GM19043 (cell line): ENCODE measurements at regions not wholly inside any gene's neighbourhood (a gene's known extent, or its start where the extent isn't known, plus 50 kb on each side); places are given as distances from the start of the nearest gene placed in this dataset.
A peak's percentile ranks its signal among the peaks of the same experiment; 100 is the strongest.
"Not testable (repeated sequence)": the region's sequence is repeated elsewhere in the genome, so short reads cannot be mapped to it uniquely, and the experiment has no call there.

Experiments
- ATAC-seq: cut with Tn5 transposase; IDR thresholded peaks from one replicate; pipeline ENCODE4 v1.9.1; 2021; ENCODE audit warnings: low read depth; ENCODE audit not compliant: unreplicated experiment

DNA sequence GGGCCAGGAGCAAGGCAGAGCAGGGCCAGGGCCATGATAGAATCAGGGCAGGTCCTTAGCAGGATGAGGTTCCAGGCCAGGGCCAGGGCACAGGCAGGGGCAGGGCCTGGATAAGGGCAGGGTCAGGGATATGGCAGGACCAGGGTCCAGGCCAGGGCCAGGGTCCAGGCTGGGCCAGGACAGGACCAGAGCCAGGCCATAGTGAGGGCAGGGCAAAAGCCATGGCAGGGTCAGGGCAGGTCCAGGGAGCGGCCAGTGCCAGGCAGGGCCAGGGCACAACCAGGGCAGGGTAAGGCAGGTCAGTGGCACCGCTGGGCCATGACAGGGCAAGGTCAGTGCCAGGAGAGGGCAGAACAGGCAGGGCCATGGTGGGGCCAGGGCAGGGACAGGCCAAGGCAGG is 152.2 kb downstream of the LIPI start:
- no peak for ATAC-seq

DNA sequence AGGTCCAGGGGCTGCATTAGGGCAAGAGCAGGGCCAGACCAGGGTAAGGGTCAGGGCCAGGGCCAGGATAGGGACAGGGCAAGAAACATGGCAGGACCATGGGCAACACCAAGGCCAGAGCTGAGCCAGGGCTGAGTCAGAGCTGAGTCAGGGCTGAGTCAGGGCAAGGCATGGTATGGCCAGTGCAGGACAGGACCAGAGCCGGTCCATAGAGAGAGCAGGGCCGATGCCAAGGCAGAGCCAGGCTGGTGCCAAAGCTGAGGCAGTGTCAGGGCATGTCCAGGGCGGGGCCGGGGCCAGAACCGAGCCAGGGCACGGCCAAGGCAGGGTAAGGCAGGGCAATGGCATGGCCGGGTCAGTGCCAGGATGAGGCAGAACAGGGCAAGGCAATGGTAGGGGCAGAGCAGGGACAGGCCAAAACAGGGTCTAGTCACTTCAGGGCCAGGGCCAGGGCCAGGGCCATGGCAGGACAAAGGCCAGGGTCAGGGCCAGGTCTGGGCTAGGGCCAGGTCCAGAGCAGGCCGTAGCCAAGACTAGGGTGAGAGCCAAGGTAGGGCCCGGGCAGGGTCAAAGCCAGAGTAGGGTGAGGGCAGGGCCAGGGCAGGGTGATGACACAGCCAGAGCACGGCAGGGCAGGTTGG is 152.8 kb downstream of the LIPI start:
- ATAC-seq, result not testable (repeated sequence)

DNA sequence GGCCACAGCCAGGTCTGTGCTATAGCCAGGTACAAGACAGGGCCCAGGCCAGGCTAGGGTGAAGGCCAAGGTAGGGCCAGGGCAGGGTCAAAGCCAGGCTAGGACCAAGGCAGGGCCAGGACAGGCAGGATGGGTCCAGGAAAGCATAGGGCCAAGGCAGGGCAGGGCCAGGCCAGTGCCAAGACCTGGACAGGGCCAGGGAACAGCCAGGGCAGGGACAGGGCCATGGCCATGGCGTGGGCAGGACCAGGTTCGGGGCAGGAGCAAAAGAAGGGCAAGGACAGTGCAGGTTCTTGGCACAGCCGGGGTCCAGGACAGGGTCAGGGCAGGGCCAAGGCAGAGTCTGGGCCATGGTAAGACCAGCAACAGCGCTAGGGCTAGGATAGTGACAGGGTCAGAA is 153.4 kb downstream of the LIPI start:
- no peak for ATAC-seq

DNA sequence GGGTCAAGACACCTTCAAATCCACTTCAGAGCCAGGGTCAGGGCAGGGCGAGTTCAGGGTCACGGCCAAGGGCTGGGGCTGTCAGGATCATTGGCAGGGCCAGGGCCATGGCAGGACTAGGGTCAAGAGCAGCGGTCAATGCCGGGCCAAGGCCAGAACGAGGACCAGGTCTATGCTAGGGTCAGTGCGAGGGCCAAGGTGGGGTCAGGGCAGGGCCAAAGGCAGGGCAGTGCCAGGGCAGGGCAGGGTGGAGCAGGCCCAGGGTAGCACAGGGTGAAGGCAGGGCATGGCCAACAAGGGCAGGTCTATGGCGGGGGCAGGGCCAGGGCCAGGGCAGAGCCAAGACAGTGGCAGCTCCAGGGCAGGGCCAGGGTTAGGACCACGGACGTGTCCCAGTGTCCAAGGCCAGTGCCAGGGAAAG is 154.0 kb downstream of the LIPI start:
- no peak for ATAC-seq

DNA sequence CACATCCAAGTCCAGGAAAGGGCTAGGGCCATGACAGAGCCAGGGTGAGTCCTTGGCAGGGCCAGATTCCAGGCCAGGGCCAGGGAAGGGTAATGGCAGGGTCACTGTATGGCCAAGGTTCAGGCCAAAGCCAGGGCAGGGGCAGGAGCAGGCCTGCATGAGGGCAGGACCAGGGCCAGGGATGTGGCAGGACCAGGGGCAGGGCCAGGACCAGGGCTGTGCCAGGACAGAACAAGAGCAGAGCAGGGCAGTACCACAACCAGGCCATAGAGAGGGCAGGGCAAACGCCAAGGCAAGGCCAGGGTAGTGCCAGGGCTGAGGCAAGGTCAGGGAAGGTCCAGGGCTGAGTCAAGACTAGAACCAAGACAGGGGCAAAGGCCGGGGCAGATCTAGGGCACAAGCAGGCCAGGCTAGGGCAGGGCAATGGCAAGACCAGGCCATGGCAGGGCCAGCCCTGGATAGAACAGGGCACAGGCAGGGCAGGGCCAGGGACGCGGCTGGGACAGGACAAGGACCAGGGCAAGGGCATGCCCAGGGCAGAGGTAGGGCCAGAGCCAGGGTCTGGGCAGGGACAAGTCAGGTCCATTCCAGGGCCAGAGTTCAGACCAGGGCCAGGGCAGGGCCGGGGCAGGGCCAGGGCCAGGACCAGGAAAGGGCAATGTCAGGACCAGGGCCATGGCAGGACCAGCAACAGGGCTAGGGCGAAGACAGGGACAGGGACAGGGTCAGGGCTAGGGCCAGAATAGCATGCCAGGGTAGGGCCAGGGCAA is 154.8 kb downstream of the LIPI start:
- ATAC-seq, result not testable (repeated sequence)

DNA sequence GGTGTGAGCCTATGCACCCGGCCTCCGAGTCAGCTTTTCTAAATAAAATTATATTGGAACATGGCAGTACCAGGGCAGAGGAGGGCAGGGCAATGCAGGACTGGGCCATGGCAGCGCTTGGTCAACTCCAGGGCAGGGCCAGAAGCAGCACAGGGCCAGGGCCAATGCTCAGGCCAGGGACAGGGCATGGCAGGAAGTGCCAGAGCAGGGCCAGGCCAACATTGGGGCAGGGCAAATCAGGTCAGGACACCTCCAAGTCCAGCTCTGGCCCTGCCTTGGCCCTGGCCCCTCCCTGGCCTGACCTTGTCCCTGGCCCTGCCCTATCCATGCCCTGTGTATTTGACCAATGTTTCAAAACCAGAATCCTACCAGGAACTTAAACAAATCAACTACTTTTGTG is 156.1 kb downstream of the LIPI start:
- ATAC-seq, result no peak

DNA sequence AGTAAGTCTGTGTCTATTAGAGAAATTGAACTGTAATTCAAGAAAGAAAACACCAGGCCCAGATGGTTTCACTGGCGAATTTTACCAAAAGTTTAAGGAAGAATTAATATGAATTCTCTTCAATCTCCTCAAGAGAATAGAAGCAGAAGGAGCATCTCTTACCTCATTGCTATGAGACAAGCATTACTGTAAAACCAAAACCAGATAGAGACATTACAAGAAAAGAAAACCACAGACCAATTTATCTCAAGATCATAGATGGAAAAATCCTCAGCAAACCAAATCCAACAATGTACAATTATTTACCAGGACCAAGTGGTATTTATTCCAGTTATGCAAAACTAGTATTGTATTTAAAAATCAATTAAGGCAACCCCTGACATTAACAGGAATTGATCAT is 160.6 kb downstream of the LIPI start:
- no peak for ATAC-seq

DNA sequence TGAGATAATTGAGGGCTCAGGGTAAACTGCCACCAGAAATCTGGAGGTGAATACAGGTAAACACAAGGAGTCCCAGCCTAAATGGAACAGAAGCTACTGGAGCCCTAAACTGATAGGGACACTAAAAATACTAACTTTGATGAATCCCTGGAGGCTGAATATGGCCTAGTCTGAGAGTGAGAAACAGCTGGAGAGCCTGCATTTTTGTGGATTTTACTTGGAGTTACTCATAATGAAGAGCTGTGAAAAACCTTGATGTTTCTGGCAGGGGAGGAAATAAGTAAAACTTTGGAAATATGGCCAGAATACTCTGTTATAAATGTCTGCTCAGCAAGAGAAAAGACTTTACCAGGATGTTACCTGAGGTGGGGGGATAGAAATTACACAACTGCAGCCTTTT is 164.4 kb downstream of the LIPI start:
- ATAC-seq, result no peak

DNA sequence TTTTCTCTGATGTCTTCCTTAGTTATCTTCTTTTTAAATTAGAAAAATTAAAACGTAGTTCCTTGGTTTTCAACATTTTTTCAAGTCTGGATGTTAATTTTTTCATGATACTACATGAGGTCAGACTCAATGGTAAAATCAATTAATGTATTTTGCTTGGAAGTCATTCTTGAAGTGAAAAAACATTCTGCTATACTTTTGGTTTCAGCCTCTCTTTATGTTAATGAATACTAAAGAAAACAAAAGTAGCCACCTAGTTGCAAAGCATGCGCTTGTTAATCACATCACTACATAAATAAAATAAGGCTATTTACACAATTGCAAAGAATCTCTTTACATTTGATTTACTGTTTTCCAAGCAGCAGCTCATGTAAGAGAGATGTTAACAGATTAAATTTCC is 170.4 kb downstream of the LIPI start:
- ATAC-seq, result no peak

DNA sequence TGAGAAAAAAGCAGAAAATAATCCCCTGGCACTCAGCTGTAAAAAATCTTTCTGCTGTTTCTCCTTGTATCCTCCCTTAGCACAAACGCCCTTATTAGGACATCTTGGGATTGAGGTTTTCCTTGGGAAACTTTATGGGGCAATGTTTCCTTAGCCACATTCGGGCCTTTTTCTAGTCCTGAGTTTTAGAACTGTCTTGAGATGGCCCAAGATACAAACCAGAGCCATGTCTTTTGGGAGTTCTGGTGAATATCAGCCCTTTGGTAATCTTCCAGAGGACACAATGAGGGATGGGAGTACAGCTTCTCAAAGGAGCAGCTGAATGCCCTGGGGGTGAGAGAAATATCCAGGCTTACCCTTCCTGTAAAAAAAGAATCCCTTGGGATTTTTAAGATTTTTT is 182.1 kb downstream of the LIPI start:
- ATAC-seq, result not testable (repeated sequence)

DNA sequence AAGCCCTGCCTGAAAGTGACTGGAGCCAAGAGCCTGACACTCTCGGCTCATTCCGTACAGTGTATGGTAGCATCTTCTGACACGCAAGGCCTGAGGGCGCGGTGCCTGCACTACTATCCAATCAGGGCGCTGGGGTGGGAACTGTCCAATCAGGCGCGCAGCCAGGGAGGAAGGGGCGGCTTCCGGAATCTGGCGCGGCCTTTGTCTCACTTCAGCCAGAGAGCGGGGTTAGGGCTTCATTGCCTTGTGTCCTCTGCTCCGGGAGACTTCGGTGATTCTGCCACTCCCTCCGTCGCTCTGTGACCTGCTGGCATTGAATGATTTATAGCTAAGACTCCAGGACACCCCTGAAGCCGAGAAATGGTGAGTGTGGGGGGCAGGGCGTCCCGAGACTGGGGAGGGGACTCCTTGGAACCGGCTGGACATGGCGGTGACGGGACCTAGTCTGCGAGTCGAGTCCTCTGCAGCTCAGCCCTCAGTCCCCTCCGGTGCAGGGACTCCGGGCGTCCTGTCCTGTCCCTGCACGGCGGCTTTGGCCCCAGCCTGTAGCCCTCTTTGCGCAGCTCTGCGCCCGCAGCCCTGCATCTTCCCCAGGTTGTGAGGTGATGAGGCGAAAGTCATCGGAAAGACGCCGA is 183.4 kb downstream of the LIPI start:
- peak; percentile 100 for ATAC-seq

DNA sequence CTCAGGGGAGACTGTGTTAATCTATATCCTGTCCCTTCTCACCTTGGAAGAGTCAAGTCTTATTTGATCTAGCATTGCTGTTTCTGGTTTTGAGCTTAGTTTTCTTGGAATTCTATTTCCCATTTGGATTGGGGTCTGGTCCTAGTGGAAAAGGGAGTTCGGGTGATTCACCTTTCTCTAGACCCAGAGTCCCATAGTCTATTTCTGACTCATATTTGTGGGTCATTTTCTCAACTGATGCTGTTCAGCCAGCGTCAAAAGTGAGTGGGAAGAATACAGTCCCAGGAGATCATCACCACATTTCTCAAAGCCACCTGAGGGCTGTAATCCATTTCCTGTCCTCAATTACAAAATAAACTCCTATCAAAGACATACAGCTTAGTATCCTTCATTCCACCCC is 190.6 kb downstream of the LIPI start:
- not testable (repeated sequence) for ATAC-seq

DNA sequence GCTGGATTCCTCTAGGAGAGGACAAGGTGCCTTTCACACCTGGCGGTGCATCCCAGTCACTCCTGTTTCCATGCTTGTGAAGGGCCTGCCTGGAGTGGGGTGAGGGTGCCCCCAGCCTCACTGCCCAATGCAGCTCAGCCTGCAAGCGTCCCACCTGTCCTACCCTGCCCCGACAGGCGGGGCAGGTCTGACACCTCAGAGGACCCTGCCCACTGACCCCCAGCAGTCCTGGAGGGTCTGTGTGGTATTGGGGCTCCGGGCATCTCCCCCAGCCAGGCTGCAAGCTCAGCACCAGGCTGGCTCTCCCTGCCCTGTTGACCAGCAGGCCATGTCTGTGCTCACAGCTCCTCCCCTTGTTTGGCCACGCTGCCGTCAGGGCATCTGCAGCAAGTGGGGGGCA is 194.9 kb downstream of the LIPI start:
- not testable (repeated sequence) for ATAC-seq

DNA sequence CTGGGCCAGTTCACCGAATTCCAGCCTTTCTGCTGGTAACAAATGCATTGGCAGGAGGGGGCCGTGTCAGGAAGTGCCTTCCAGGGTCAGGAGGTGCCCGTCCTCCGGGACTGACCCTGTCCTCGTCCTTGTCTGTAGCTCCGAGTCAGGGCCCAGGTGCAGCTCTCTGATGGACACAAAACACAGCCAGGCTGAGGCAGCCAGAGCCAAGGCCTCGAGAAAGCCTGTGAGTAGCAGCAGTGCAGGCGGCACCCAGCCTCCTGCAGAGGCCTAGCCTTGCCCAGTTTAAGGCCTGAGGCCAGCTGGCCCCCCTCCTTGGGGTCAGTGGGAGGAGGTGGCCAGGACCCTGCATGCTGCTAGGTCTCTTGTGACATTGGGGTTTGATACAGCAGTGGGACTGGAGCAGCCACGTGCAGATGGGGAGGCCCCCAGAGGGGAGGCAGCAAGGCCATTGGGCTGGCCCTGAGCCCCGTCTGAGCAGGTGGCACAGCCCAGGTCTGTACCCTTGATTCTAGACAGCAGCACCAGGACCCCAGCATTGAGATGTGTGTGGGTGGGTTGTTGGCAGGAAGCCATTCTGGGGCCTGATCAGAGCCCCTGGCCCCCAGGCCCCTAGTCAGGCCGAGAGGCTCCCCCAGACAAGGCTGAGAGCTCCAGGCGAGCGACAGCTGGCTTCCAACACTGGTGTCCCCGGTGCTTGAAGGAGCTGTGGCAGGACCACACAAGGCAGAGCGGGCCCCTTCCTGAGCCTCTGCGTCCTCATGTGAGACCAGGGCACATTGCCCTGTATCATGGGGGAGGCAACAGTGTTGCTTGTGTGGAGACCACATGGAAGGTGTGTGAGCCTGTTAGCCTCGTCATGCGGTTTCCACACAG is 196.9 kb downstream of the LIPI start:
- ATAC-seq, result not testable (repeated sequence)

DNA sequence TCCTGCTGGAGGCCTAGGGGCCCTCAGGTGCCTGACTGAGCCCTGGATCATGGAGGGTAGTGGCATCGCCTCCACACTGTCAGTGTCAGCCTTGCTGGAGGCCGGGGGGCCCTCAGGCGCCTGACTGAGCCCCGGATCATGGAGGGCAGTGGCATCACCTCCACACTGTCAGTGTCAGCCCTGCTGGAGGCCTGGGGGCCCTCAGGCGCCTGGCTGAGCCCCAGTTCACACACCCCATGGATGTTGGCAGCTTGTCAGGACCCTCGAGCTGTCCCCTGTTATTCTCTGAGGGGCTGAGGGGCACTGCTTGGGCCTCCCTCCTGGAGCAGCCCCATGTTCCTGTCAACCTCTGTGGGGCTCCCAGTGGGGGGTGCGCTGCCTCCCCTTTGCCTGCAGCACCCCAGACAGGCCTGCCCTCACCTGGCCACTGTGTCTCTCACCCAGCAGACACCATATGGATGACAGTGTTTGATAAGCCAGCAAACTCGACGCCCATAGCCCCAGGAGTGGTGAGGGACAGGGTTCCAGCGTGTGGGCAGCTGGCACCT is 197.6 kb downstream of the LIPI start:
- no peak for ATAC-seq

DNA sequence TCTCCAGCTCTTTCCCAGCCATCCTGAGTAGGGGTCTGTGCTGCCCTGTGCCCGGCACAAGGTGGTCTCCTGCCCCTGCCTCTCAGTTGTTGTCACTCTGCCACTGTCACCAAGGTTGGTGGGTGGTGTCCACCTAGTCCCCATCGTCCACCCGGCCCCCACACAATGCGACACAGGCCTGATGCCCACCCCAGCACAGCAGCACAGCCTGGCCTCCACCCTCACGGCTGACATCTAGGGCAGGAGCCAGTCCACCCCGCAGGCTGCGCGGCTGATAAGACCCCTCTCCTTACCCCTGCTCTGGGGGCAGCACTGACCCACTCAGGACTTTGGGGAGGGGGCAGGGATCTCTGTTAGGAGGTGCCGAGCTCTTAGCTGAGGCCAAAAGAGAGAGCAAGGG is 198.3 kb downstream of the LIPI start:
- ATAC-seq, result no peak

DNA sequence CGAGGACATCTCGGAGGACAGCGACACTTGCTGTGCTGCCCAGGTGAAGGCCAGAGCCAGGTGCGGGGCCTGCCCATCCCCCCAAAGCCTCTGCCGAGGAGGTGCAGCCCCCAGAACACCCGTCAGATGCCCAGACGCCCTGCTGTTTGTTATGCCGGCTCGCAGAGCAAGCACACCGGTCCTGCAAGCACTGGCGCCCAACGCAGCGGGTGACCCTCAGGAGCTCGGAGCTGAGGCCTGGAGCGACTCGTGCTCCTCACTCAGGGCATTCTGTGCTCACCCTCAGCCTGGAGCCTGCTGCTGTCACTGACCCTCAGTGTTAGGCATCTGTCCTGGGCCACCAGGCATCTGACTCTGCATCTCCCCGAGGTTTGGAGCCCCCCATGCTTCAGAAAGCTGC is 199.0 kb downstream of the LIPI start:
- ATAC-seq, result not testable (repeated sequence)

DNA sequence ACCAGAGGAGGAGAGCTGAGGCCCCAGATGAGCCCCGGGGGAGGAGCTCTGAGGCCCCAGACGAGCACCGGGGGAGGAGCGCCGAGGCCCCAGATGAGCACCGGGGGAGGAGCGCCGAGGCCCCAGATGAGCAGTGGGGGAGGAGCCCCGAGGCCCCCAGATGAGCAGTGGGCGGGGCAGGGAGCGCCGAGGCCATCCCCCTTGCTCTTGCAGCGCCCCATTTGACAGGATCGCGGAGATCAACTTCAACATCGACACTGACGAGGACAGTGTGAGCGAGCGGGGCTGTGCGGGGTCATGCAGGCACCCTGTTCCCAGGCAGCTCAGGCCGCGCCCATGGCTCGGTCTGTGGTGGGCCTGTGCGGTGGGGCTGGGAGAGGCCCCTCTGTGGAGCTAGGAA is 199.6 kb downstream of the LIPI start:
- not testable (repeated sequence) for ATAC-seq

DNA sequence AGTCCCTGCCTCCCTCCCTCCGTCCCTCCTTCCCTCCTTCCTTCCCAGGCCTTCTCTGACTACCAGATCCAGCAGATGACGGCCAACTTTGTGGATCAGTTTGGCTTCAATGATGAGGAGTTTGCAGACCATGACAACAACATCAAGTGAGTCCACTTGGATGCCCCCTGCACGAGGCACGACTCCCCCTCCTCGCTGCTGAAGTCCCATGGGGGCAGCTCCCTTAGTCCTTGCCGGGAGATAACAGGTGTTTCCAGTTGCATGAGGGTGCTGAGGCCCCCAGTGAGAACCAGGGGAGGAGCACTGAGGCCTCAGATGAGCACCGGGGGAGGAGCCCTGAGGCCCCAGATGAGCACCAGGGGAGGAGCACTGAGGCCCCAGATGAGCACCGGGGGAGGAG is 200.0 kb downstream of the LIPI start:
- ATAC-seq, result no peak

DNA sequence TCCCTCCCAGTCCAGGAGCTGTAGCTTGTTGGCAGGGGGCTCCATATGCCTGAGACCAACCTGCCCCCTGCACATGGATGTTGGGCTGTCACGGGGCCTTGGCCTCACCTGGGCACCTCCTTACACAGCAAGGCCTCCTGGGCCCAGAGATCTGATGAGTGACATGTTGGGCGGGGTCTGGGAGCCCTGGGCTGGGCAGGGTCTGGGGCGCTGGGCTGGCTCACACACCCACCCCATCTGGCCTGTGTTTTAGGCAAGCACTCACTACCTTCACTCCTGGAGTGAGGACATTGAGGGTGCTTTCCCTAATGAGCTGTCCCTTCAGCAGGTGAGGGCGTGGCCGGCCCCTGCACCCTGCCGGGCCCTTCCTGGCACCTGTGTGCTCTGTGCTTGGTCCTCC is 200.8 kb downstream of the LIPI start:
- not testable (repeated sequence) for ATAC-seq
